ENCODE measurements at regions not wholly inside any gene's neighbourhood (a gene's known extent, or its start where the extent isn't known, plus 50 kb on each side); places are given as distances from the start of the nearest gene placed in this dataset.

- H3K9me3 Mint-ChIP-seq, result peaks cover 10% of the 10 kb centered on the region
- H3K27ac Mint-ChIP-seq, result no peak overlapping the region
- H3K27me3 Mint-ChIP-seq, result no peaks in the 10 kb centered on the region
- H3K4me3 Mint-ChIP-seq, result no peak overlapping the region
- H3K36me3 Mint-ChIP-seq, result no peaks in the 10 kb centered on the region
- H3K4me1 Mint-ChIP-seq (ENCODE audit: unreplicated experiment), result peaks cover 37% of the 10 kb centered on the region
- DNase-seq (ENCODE audit: extremely low spot score, unreplicated experiment), result no peak
- TF ChIP-seq CTCF (conservative IDR thresholded peaks at IDR 0.05), result no peak
Measured at GRCh38 chr9:129327552-129328328, 149.7 kb upstream of the IER5L start.

- Mint-ChIP-seq H3K27me3 (no peaks in the 10 kb centered on the region), H3K4me1 (ENCODE audit: unreplicated experiment) (peaks cover 38% of the 10 kb centered on the region), H3K27ac (no peak overlapping the region), H3K9me3 (peaks cover 8% of the 10 kb centered on the region), H3K4me3 (no peak overlapping the region), H3K36me3 (no peaks in the 10 kb centered on the region)
- no peak for DNase-seq (ENCODE audit: extremely low spot score, unreplicated experiment)
- TF ChIP-seq CTCF (conservative IDR thresholded peaks at IDR 0.05), result peak; percentile 33
Measured at GRCh38 chr9:129326061-129327005, 148.3 kb upstream of the IER5L start.

DNA sequence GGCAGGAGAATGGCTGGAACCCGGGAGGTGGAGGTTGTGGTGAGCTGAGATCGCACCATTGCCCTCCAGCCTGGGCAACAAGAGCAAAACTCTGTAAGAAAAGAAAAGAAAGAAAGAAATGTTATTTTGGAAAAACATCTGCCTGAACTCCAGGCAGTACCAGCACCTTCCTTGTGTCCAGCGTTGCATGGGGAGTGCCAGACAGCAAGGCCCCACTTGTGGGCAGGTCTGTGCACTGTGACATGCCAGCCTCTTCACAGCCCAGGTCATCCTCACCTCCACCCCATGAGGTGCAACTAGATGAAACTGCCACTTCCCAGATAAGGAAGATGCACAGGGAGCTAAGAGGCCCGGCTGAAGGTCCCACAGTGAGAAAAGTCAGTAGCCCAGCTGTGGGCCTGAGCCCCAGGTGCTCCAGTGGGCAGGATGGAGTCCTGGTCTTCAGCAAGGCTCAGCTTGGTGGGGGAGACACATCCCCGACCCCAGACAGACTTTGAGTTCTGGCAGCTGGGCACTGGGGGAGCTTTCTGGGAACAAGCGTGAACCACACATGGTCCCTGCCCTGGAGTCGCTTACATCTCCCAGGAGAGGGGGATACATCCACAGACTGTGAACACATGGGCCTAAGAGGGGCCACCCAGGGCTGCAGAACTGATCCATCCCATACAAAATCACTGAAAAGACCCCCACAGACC lies 146.9 kb upstream of the IER5L start:
- no peak overlapping the region for H3K27ac Mint-ChIP-seq
- H3K36me3 Mint-ChIP-seq, result no peaks in the 10 kb centered on the region

DNA sequence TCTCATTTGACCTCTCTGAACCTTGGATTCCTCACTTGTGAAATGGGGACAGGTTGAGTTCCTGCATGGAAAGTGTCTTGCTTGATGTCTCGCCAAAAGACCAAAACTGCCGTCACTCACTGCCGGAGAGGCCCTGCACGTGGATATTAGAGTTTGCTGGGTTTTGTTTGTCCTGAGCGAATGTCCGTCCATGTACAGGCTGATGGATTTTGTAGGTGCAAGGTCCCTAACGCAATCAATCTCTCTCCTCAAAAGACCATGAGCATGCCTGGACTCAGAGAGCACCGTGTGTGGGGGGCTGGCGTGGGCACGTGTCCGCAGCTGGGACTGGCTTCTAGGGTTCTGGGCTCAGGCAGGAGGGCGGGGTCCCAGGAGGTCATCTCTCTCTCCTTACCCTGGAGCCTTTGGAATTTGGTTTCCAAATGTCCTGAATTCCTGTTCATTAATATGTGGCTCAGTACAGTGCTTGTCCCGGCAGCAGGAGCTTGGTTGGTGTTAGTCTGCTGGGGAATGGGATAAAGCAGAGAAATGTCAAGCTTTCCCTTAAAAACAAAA lies 146.0 kb upstream of the IER5L start:
- Mint-ChIP-seq H3K27me3 (no peaks in the 10 kb centered on the region), H3K9me3 (no peaks in the 10 kb centered on the region), H3K27ac (peak overlapping the region; percentile 48), H3K4me3 (no peak overlapping the region), H3K4me1 (ENCODE audit: unreplicated experiment) (peaks cover 39% of the 10 kb centered on the region), H3K36me3 (no peaks in the 10 kb centered on the region)
- no peak for TF ChIP-seq CTCF (conservative IDR thresholded peaks at IDR 0.05)
- DNase-seq (ENCODE audit: extremely low spot score, unreplicated experiment), result no peak

More for the DNA sequence above, 146.9 kb upstream of the IER5L start:
- TF ChIP-seq CTCF (conservative IDR thresholded peaks at IDR 0.05), result no peak
- Mint-ChIP-seq H3K27me3 (no peaks in the 10 kb centered on the region), H3K4me1 (ENCODE audit: unreplicated experiment) (peaks cover 39% of the 10 kb centered on the region), H3K4me3 (no peak overlapping the region), H3K9me3 (no peaks in the 10 kb centered on the region)
- no peak for DNase-seq (ENCODE audit: extremely low spot score, unreplicated experiment)

- Mint-ChIP-seq H3K27ac (peak overlapping the region; percentile 48), H3K9me3 (no peaks in the 10 kb centered on the region), H3K4me1 (ENCODE audit: unreplicated experiment) (peaks cover 42% of the 10 kb centered on the region), H3K4me3 (no peak overlapping the region), H3K36me3 (no peaks in the 10 kb centered on the region), H3K27me3 (no peaks in the 10 kb centered on the region)
- no peak for TF ChIP-seq CTCF (conservative IDR thresholded peaks at IDR 0.05)
- no peak for DNase-seq (ENCODE audit: extremely low spot score, unreplicated experiment)
Measured at GRCh38 chr9:129323376-129323998, 145.4 kb upstream of the IER5L start.
